ENCODE measurements at regions not wholly inside any gene's neighbourhood (a gene's known extent, or its start where the extent isn't known, plus 50 kb on each side); places are given as distances from the start of the nearest gene placed in this dataset.

DNA sequence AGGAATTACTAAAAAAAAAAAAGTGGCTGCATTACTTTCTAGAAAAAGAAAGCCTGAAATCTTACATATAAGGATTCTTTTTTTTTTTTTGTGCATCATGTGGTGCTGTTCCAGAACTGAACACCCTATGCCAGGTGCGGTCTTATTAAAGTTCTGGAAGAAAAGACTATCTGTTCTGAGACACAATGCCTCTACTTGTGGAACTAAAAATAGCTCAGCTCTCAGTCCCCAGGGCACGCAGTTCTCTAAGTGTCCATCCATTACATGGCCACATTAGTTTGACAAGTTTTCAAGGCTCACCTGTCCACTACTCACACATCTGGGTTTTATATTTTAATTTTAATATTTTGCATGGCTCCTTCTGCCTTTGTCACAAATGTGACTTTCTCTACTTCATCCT lies 126.6 kb upstream of the ADAMTS9 start:
- TF ChIP-seq, protein P1, sequence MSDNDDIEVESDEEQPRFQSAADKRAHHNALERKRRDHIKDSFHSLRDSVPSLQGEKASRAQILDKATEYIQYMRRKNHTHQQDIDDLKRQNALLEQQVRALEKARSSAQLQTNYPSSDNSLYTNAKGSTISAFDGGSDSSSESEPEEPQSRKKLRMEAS (IDR thresholded peaks at IDR 0.05) = no peak
- TF ChIP-seq POLR2AphosphoS5 (IDR thresholded peaks at IDR 0.05; ENCODE audit: low read depth, low read length) (no peak), EZH2phosphoT487 (IDR thresholded peaks at IDR 0.05; ENCODE audit: borderline replicate concordance) (no peak), EZH2 (IDR thresholded peaks at IDR 0.05) (no peak), RAD21 (IDR thresholded peaks at IDR 0.05; ENCODE audit: low read depth) (no peak), YY1 (IDR thresholded peaks at IDR 0.05; ENCODE audit: extremely low read depth, insufficient replicate concordance, low read depth, low read length) (no peak)
- TF ChIP-seq, protein P2, sequence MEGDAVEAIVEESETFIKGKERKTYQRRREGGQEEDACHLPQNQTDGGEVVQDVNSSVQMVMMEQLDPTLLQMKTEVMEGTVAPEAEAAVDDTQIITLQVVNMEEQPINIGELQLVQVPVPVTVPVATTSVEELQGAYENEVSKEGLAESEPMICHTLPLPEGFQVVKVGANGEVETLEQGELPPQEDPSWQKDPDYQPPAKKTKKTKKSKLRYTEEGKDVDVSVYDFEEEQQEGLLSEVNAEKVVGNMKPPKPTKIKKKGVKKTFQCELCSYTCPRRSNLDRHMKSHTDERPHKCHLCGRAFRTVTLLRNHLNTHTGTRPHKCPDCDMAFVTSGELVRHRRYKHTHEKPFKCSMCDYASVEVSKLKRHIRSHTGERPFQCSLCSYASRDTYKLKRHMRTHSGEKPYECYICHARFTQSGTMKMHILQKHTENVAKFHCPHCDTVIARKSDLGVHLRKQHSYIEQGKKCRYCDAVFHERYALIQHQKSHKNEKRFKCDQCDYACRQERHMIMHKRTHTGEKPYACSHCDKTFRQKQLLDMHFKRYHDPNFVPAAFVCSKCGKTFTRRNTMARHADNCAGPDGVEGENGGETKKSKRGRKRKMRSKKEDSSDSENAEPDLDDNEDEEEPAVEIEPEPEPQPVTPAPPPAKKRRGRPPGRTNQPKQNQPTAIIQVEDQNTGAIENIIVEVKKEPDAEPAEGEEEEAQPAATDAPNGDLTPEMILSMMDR (IDR thresholded peaks at IDR 0.05 in 2 of 3, conservative IDR thresholded peaks at IDR 0.05 in 1 of 3; ENCODE audit: borderline replicate concordance in 1 of 3, insufficient read depth in 1 of 3, low read depth in 2 of 3, low read length in 2 of 3) = no peak
- TF ChIP-seq, protein P3, sequence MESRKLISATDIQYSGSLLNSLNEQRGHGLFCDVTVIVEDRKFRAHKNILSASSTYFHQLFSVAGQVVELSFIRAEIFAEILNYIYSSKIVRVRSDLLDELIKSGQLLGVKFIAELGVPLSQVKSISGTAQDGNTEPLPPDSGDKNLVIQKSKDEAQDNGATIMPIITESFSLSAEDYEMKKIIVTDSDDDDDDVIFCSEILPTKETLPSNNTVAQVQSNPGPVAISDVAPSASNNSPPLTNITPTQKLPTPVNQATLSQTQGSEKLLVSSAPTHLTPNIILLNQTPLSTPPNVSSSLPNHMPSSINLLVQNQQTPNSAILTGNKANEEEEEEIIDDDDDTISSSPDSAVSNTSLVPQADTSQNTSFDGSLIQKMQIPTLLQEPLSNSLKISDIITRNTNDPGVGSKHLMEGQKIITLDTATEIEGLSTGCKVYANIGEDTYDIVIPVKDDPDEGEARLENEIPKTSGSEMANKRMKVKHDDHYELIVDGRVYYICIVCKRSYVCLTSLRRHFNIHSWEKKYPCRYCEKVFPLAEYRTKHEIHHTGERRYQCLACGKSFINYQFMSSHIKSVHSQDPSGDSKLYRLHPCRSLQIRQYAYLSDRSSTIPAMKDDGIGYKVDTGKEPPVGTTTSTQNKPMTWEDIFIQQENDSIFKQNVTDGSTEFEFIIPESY (IDR thresholded peaks at IDR 0.05; ENCODE audit: extremely low read depth, insufficient replicate concordance, low read length) = no peak
